ENCODE measurements at regions not wholly inside any gene's neighbourhood (a gene's known extent, or its start where the extent isn't known, plus 50 kb on each side); places are given as distances from the start of the nearest gene placed in this dataset.

- DNase-seq (ENCODE audit: low spot score) = no peak
Observed at GRCh38 chr14:83992857-83993256, 1537.1 kb upstream of the FLRT2 start.

- no peak for DNase-seq (ENCODE audit: low spot score)
Observed at GRCh38 chr14:83993545-83993944, 1536.4 kb upstream of the FLRT2 start.

GRCh38 chr14:83994020-83994419, 1535.9 kb upstream of the FLRT2 start:
- DNase-seq (ENCODE audit: low spot score) = no peak

- DNase-seq (ENCODE audit: low spot score) = no peak
Observed at GRCh38 chr14:84001023-84001422, 1528.9 kb upstream of the FLRT2 start.

- DNase-seq (ENCODE audit: low spot score) = no peak
Observed at GRCh38 chr14:84003346-84003745, 1526.6 kb upstream of the FLRT2 start.

GRCh38 chr14:84006643-84007155, 1523.2 kb upstream of the FLRT2 start:
- DNase-seq (ENCODE audit: low spot score) = no peak

GRCh38 chr14:84013424-84013823, 1516.5 kb upstream of the FLRT2 start:
- no peak for DNase-seq (ENCODE audit: low spot score)

- DNase-seq (ENCODE audit: low spot score) = no peak
Observed at GRCh38 chr14:84017495-84017894, 1512.4 kb upstream of the FLRT2 start.

GRCh38 chr14:84021433-84021832, 1508.5 kb upstream of the FLRT2 start:
- no peak for DNase-seq (ENCODE audit: low spot score)

GRCh38 chr14:84024231-84024820, 1505.6 kb upstream of the FLRT2 start:
- DNase-seq (ENCODE audit: low spot score) = no peak

GRCh38 chr14:84025106-84026012, 1504.6 kb upstream of the FLRT2 start:
- no peak for DNase-seq (ENCODE audit: low spot score)

- DNase-seq (ENCODE audit: low spot score) = no peak
Observed at GRCh38 chr14:84027351-84027750, 1502.6 kb upstream of the FLRT2 start.

- no peak for DNase-seq (ENCODE audit: low spot score)
Observed at GRCh38 chr14:84028080-84028604, 1501.8 kb upstream of the FLRT2 start.

- DNase-seq (ENCODE audit: low spot score) = no peak
Observed at GRCh38 chr14:84029246-84029645, 1500.7 kb upstream of the FLRT2 start.

- DNase-seq (ENCODE audit: low spot score) = no peak
Observed at GRCh38 chr14:84029720-84030119, 1500.2 kb upstream of the FLRT2 start.

GRCh38 chr14:84036840-84037239, 1493.1 kb upstream of the FLRT2 start:
- DNase-seq (ENCODE audit: low spot score) = no peak

GRCh38 chr14:84037593-84037992, 1492.4 kb upstream of the FLRT2 start:
- no peak for DNase-seq (ENCODE audit: low spot score)

- DNase-seq (ENCODE audit: low spot score) = no peak
Observed at GRCh38 chr14:84040101-84040500, 1489.8 kb upstream of the FLRT2 start.

- DNase-seq (ENCODE audit: low spot score) = no peak
Observed at GRCh38 chr14:84041421-84041820, 1488.5 kb upstream of the FLRT2 start.

GRCh38 chr14:84042992-84043391, 1487.0 kb upstream of the FLRT2 start:
- no peak for DNase-seq (ENCODE audit: low spot score)

- DNase-seq (ENCODE audit: low spot score) = no peak
Observed at GRCh38 chr14:84064316-84065125, 1465.4 kb upstream of the FLRT2 start.

GRCh38 chr14:84065811-84066210, 1464.1 kb upstream of the FLRT2 start:
- DNase-seq (ENCODE audit: low spot score) = no peak
